ENCODE measurements at regions not wholly inside any gene's neighbourhood (a gene's known extent, or its start where the extent isn't known, plus 50 kb on each side); places are given as distances from the start of the nearest gene placed in this dataset.

DNA sequence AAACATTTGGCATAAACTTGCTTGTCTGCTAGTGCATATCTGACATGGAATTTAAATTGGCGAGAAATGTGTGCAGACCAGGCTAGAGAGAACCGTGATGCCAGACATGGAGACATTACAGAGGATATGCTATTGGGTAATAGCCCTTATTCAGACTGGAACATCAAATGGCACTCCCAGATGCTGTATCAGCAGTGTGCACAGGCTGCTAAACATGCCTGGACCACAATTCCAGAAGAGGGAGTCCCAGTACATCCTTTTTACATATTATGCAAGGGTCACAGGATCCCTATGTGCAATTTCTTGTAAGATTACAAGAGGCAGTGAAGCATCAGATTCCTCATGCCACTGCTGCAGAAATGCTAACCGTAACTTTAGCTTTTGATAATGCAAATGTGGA, 354.5 kb upstream of the FOXG1 start:
- Histone ChIP-seq H2BK120ac (ENCODE audit: low read depth, low read length) (no peak overlapping the region), H3K36me3 (ENCODE audit: control insufficient read depth, insufficient read depth, low read length) (no peaks in the 10 kb centered on the region), H3K9me3 (ENCODE audit: control insufficient read depth, insufficient read depth, low read length) (peaks cover 10% of the 10 kb centered on the region), H3K4ac (ENCODE audit: low read depth, low read length) (no peak overlapping the region), H3K79me1 (ENCODE audit: low read depth in 1 of 2, low read length in 2 of 2) (no peaks in the 10 kb centered on the region), H3K27me3 (ENCODE audit: control insufficient read depth, insufficient read depth, low read length) (no peaks in the 10 kb centered on the region), H2BK20ac (ENCODE audit: low read depth, low read length) (no peak overlapping the region), H3K4me1 (ENCODE audit: control insufficient read depth, insufficient read depth, low read length) (no peaks in the 10 kb centered on the region), H3K18ac (ENCODE audit: low read depth, low read length) (no peak overlapping the region), H2AFZ (replicated peaks; ENCODE audit: low read length, poor library complexity) (no peak overlapping the region), H2BK15ac (ENCODE audit: low read depth, low read length) (no peak overlapping the region), H3K14ac (replicated peaks; ENCODE audit: low read depth, low read length) (no peak overlapping the region), H3K4me2 (ENCODE audit: low read depth, low read length) (no peak overlapping the region), H3K4me3 (ENCODE audit: insufficient read depth, low read depth, low read length) (no peak overlapping the region), H3K9ac (ENCODE audit: low read depth, low read length) (no peak overlapping the region), H3K9me1 (ENCODE audit: insufficient read depth, low read length) (no peaks in the 10 kb centered on the region), H3K23ac (ENCODE audit: low read depth, low read length) (no peak overlapping the region), H4K91ac (ENCODE audit: insufficient read depth, low read depth, low read length) (no peak overlapping the region), H4K8ac (ENCODE audit: low read depth in 2 of 2, low read length in 2 of 2) (no peak overlapping the region), H2AK9ac (replicated peaks; ENCODE audit: low read depth, low read length, poor library complexity) (no peak overlapping the region), H3K56ac (ENCODE audit: extremely low read depth, insufficient read depth, low read length) (no peak overlapping the region), H2BK5ac (ENCODE audit: low read depth, low read length, poor library complexity, severe bottlenecking) (no peak overlapping the region), H2AK5ac (ENCODE audit: low read depth, low read length) (no peak overlapping the region), H4K5ac (ENCODE audit: low read depth, low read length) (no peak overlapping the region), H4K20me1 (ENCODE audit: insufficient read depth, low read length) (no peaks in the 10 kb centered on the region), H3K27ac (ENCODE audit: insufficient read depth, low read length) (no peak overlapping the region)
- in situ Hi-C loops (cut with MboI; ENCODE audit: low sequenced_read_pairs): no loop called here
- ATAC-seq (ENCODE audit: low read depth): no peak
- no peak for TF ChIP-seq FOS (IDR thresholded peaks at IDR 0.05; ENCODE audit: low read depth, low read length)
- TF ChIP-seq USF2 (IDR thresholded peaks at IDR 0.05; ENCODE audit: low read depth, low read length): no peak
- no peak for TF ChIP-seq MXI1 (IDR thresholded peaks at IDR 0.05; ENCODE audit: borderline replicate concordance, low read depth, low read length)
- intact Hi-C loops (cut with micrococcal nuclease): no loop called here
- 32% methylated on average over 3 of the region's 3 CpGs; no CpG with 5 or more reads in 1 of the 2 experiments for WGBS, 2 experiments (ENCODE audit: extremely low coverage in 2 of 2, insufficient read length in 1 of 2)
- ChIA-PET CTCF (no interaction called here), POLR2A (ENCODE audit: unreplicated experiment) (no interaction called here)
- DNase-seq: no peak
- dilution Hi-C loops (cut with HindIII; ENCODE audit: low sequenced_read_pairs, unreplicated experiment): no loop called here
- BruUV-seq (replicated peaks): no TSS peak

All from IMR-90 (cell line).